HepG2 (cell line): ENCODE measurements at regions not wholly inside any gene's neighbourhood (a gene's known extent, or its start where the extent isn't known, plus 50 kb on each side); places are given as distances from the start of the nearest gene placed in this dataset.

Experiments
- ATAC-seq: fragments of 200-7000 bp; cut with Tn5 transposase; 3 replicates; pipeline ENCODE4 v1.9.1; 2020; ENCODE audit warnings: mild to moderate bottlenecking, moderate library complexity
- BruUV-seq: library from RNA; stranded (reverse); fragments of 400-500 nt; replicated peaks from 2 replicates; lab custom pipeline; 2021; lab: Mats Ljungman, UMichigan
- CTCF ChIA-PET: fragments of 300-600 bp; formaldehyde crosslinking; extraction: SDS; loops from one replicate; lab custom pipeline; 2021; ENCODE audit warnings: low total read pairs, inconsistent platforms, low intra/inter-chr PET ratio; lab: Yijun Ruan, JAX
- POLR2A ChIA-PET: fragments of 350-600 bp; sonication (Branson Sonifier 250); formaldehyde crosslinking; loops from one replicate; lab custom pipeline; 2020; ENCODE audit warnings: antibody characterized with exemption, inconsistent platforms; lab: Yijun Ruan, JAX
- DNase-seq: peaks from one replicate; pipeline ENCODE4 v3.0.0-alpha.2; 2015; ENCODE audit warnings: low spot score
- FAIRE-seq: peaks from 3 replicates; lab custom pipeline; 2011; peaks lifted over from hg19 to GRCh38; lab: Jason Lieb, UNC
- H2AFZ ChIP-seq: one replicate; pipeline ENCODE4 v1.6.1; 2011; ENCODE audit warnings: low read length, inconsistent platforms
- H3K27ac ChIP-seq: fragments of 300-600 bp; 3 replicates; pipeline ENCODE4 v1.8.0; 2011; ENCODE audit warnings: mixed run types, mild to moderate bottlenecking, mixed read lengths, low read length, inconsistent platforms; ENCODE audit not compliant: insufficient read depth; ENCODE audit errors: extremely low read length
- H3K27me3 ChIP-seq, 2 experiments: fragments of 200-600 bp in 1 of 2; 2 replicates in 1 of 2; 3 replicates in 1 of 2; pipeline versions ENCODE4 v1.6.0 to v1.8.0; 2011; ENCODE audit warnings: low read length in 2 of 2, mild to moderate bottlenecking in 2 of 2, moderate library complexity in 2 of 2, inconsistent platforms in 1 of 2; ENCODE audit not compliant: insufficient read depth in 2 of 2, control insufficient read depth in 1 of 2
- H3K36me3 ChIP-seq, 2 experiments: fragments of 200-600 bp in 1 of 2; replicated peaks in 1 of 2; 2 replicates in 1 of 2; 3 replicates in 1 of 2; pipeline versions ENCODE4 v1.5.1 to v1.8.0; 2011; ENCODE audit warnings: low read length in 2 of 2, inconsistent platforms in 1 of 2; ENCODE audit not compliant: insufficient read depth in 2 of 2, control insufficient read depth in 1 of 2
- H3K4me1 ChIP-seq: 2 replicates; pipeline ENCODE4 v1.5.1; 2012; ENCODE audit warnings: low read length, inconsistent platforms; ENCODE audit not compliant: insufficient read depth
- H3K4me2 ChIP-seq: 2 replicates; pipeline ENCODE4 v1.6.0; 2011; ENCODE audit warnings: low read depth, low read length, inconsistent platforms
- H3K4me3 ChIP-seq, 3 experiments: fragments of 200-600 bp in 1 of 3; sonication (generic), shearing (Covaris generic) in 1 of 3; replicated peaks in 1 of 3; 2 replicates each; pipeline ENCODE4 v1.5.1; 2011 to 2016; ENCODE audit warnings: low read length in 3 of 3, inconsistent platforms in 2 of 3, low read depth in 2 of 3, mild to moderate bottlenecking in 2 of 3, control low read depth in 1 of 3, mixed read lengths in 1 of 3; ENCODE audit not compliant: insufficient read depth in 1 of 3
- H3K79me2 ChIP-seq: one replicate; pipeline ENCODE4 v1.6.1; 2011; ENCODE audit warnings: low read length, inconsistent platforms; ENCODE audit not compliant: insufficient read depth
- H3K9ac ChIP-seq: 2 replicates; pipeline ENCODE4 v1.6.0; 2011; ENCODE audit warnings: mild to moderate bottlenecking, low read depth, low read length, inconsistent platforms; ENCODE audit not compliant: insufficient read depth
- H3K9me3 ChIP-seq: 2 replicates; pipeline ENCODE4 v1.5.1; 2012; ENCODE audit warnings: mild to moderate bottlenecking, low read length
- H4K20me1 ChIP-seq: 2 replicates; pipeline ENCODE4 v1.6.0; 2011; ENCODE audit warnings: inconsistent platforms, mild to moderate bottlenecking, low read length, moderate library complexity; ENCODE audit not compliant: insufficient read depth
- CBX1 ChIP-seq: IDR thresholded peaks from one replicate; pipeline ENCODE4 v1.6.1; 2016; ENCODE audit warnings: antibody characterized with exemption, low read depth
- ELF4 ChIP-seq: sonication (generic); formaldehyde crosslinking; IDR thresholded peaks from 2 replicates; pipeline ENCODE4 v1.5.0; 2020; ENCODE audit warnings: missing genetic modification reagents, mild to moderate bottlenecking, moderate library complexity, borderline replicate concordance
- ELK4 ChIP-seq: sonication (generic); formaldehyde crosslinking; IDR thresholded peaks from 2 replicates; pipeline ENCODE4 v1.9.0; 2021; ENCODE audit warnings: missing genetic modification reagents, borderline replicate concordance
- FOSL1 ChIP-seq: sonication (generic); formaldehyde crosslinking; IDR thresholded peaks from 2 replicates; pipeline ENCODE4 v1.9.0; 2021; ENCODE audit warnings: missing genetic modification reagents, borderline replicate concordance
- HMGXB4 ChIP-seq, 2 experiments: sonication (generic) in 1 of 2; formaldehyde crosslinking in 1 of 2; IDR thresholded peaks; 2 replicates each; pipeline versions ENCODE4 v1.4.0 to v1.6.1; 2018 to 2020; ENCODE audit warnings: missing genetic modification reagents in 2 of 2, borderline replicate concordance in 1 of 2, low read depth in 1 of 2, mild to moderate bottlenecking in 1 of 2, missing biosample characterization in 1 of 2
- HNRNPH1 ChIP-seq: fragments of 200-400 bp; formaldehyde crosslinking; optimal IDR thresholded peaks from 2 replicates; pipeline ENCODE3; 2017; ENCODE audit warnings: mild to moderate bottlenecking, low read depth, low read length
- MBNL3 ChIP-seq: fragments of 250-450 bp; sonication (Bioruptor Pico); conservative IDR thresholded peaks from 2 replicates; pipeline ENCODE4 v1.8.0; 2022; ENCODE audit warnings: mild to moderate bottlenecking, inconsistent platforms
- PHF20 ChIP-seq: sonication (generic); formaldehyde crosslinking; IDR thresholded peaks from 2 replicates; pipeline ENCODE4 v1.5.0; 2020; ENCODE audit warnings: mild to moderate bottlenecking, missing genetic modification reagents
- PPARG ChIP-seq: conservative IDR thresholded peaks from 2 replicates; pipeline ENCODE4 v1.6.1; 2016; ENCODE audit warnings: missing biosample characterization, missing genetic modification reagents
- RXRB ChIP-seq: IDR thresholded peaks from 2 replicates; pipeline ENCODE4 v1.6.1; 2016; ENCODE audit warnings: borderline replicate concordance, missing genetic modification reagents, missing compliant biosample characterization
- TCF12 ChIP-seq, 2 experiments: fragments of 450-650 bp in 1 of 2; sonication (generic) in 1 of 2; formaldehyde crosslinking in 1 of 2; IDR thresholded peaks; 2 replicates each; pipeline versions ENCODE4 v1.6.1 to v1.8.0; 2017 to 2022; ENCODE audit warnings: antibody characterized with exemption in 1 of 2, mild to moderate bottlenecking in 1 of 2, missing genetic modification reagents in 1 of 2, moderate library complexity in 1 of 2
- ZBTB2 ChIP-seq: sonication (generic); formaldehyde crosslinking; IDR thresholded peaks from 2 replicates; pipeline ENCODE4 v1.8.0; 2022; ENCODE audit warnings: low read depth, missing genetic modification reagents
- ZKSCAN1 ChIP-seq: fragments of 150-350 bp; IDR thresholded peaks from 2 replicates; pipeline ENCODE4 v1.6.1; 2014; ENCODE audit warnings: low read length
- ZNF143 ChIP-seq: sonication (generic); formaldehyde crosslinking; IDR thresholded peaks from 2 replicates; pipeline ENCODE4 v1.4.0; 2020; ENCODE audit warnings: missing genetic modification reagents
- ZNF253 ChIP-seq: sonication (generic); formaldehyde crosslinking; IDR thresholded peaks from 2 replicates; pipeline ENCODE4 v1.8.0; 2022; ENCODE audit warnings: mild to moderate bottlenecking, missing genetic modification reagents, borderline replicate concordance
- ZNF670 ChIP-seq: sonication (generic); formaldehyde crosslinking; IDR thresholded peaks from 2 replicates; pipeline ENCODE4 v1.8.0; 2022; ENCODE audit warnings: mild to moderate bottlenecking, missing genetic modification reagents, borderline replicate concordance
- WGBS: methylation state at CpG from one replicate; pipeline ENCODE4 v1.1.6; 2017; ENCODE audit warnings: low lambda C conversion rate; 5-methylcytosine and 5-hydroxymethylcytosine counted together
- in situ Hi-C: cut with HindIII; loops from 2 replicates; pipeline ENCODE4 v1.10.0; 2017; ENCODE audit warnings: low pct_unique_long_range_greater_than_20kb; ENCODE audit not compliant: extremely low pct_ligation_motif_present
- intact Hi-C: fragments of 100-400 bp; cut with micrococcal nuclease; formaldehyde crosslinking; loops from one replicate; pipeline ENCODE4 v1.10.0; 2022; ENCODE audit not compliant: unreplicated experiment

GRCh38 chrX:122055979-122056715 is 1008.7 kb downstream of the GLUD2 start:
- WGBS, result 0% methylated on average over 2 of the region's 2 CpGs
- H3K27ac ChIP-seq, result no peak overlapping the region
- BruUV-seq, result no TSS peak
- ChIA-PET POLR2A (no interaction called here), CTCF (no interaction called here)
- no peak overlapping the region for H3K9ac ChIP-seq
- H4K20me1 ChIP-seq, result no peaks in the 10 kb centered on the region
- no peak for FAIRE-seq
- ATAC-seq, result no peak
- H3K4me3 ChIP-seq, result no peak overlapping the region
- in situ Hi-C loops (no loop called here), intact Hi-C loops (no loop called here)
- DNase-seq, result no peak
- H3K4me1 ChIP-seq, result no peaks in the 10 kb centered on the region
- no peak overlapping the region for H3K4me2 ChIP-seq
- no peaks in the 10 kb centered on the region for H3K79me2 ChIP-seq
- TF ChIP-seq ZNF143 (CRISPR knock-in tag), result no peak
- TF ChIP-seq ELK4 (CRISPR knock-in tag), result no peak
- no peak for TF ChIP-seq PHF20
- no peak for TF ChIP-seq ZKSCAN1
- TF ChIP-seq FOSL1 (CRISPR knock-in tag), result no peak
- no peak for TF ChIP-seq ZNF253 (CRISPR knock-in tag)
- no peak for TF ChIP-seq PPARG (CRISPR knock-in tag)
- no peak for TF ChIP-seq MBNL3 (CRISPR knock-in tag)
- TF ChIP-seq ZNF670 (CRISPR knock-in tag), result no peak
- TF ChIP-seq HMGXB4 (CRISPR knock-in tag; IDR thresholded peaks at IDR 0.05; ENCODE audit: borderline replicate concordance in 1 of 2, low read depth in 1 of 2), result no peak
- no peak for TF ChIP-seq ELF4
- TF ChIP-seq ZBTB2 (CRISPR knock-in tag), result no peak
- no peak for TF ChIP-seq RXRB (CRISPR knock-in tag)
- TF ChIP-seq TCF12 (IDR thresholded peaks at IDR 0.05), result no peak
- no peak for TF ChIP-seq TCF12 (CRISPR knock-in tag; IDR thresholded peaks at IDR 0.05)
- TF ChIP-seq CBX1, result no peak
- TF ChIP-seq HNRNPH1, result no peak
- H3K27me3 ChIP-seq, result no peaks in the 10 kb centered on the region
- H3K9me3 ChIP-seq, result no peaks in the 10 kb centered on the region
- no peak overlapping the region for H2AFZ ChIP-seq
- no peaks in the 10 kb centered on the region for H3K36me3 ChIP-seq
